HUDEP-2 (cell line): ENCODE measurements at regions not wholly inside any gene's neighbourhood (a gene's known extent, or its start where the extent isn't known, plus 50 kb on each side); places are given as distances from the start of the nearest gene placed in this dataset.

ENCODE experiments used
- DNase-seq, 76 experiments: peaks; one replicate each; lab custom pipeline; 2025; ENCODE audit not compliant: unreplicated experiment in 76 of 76; lab: John Stamatoyannopoulos, UW

- DNase-seq, result no peak
Measured at GRCh38 chr9:105141976-105142250, 102.5 kb upstream of the SLC44A1 start.

GRCh38 chr9:105142406-105143135 lies 101.9 kb upstream of the SLC44A1 start:
- no peak for DNase-seq

GRCh38 chr9:105143136-105143430 lies 101.4 kb upstream of the SLC44A1 start:
- DNase-seq, result no peak

- no peak for DNase-seq
Measured at GRCh38 chr9:105144076-105144475, 100.4 kb upstream of the SLC44A1 start.

- no peak for DNase-seq
Measured at GRCh38 chr9:105144841-105145240, 99.6 kb upstream of the SLC44A1 start.

- no peak for DNase-seq
Measured at GRCh38 chr9:105146677-105147076, 97.8 kb upstream of the SLC44A1 start.

GRCh38 chr9:105147110-105147871 lies 97.2 kb upstream of the SLC44A1 start:
- DNase-seq, result no peak

GRCh38 chr9:105148328-105149006 lies 96.0 kb upstream of the SLC44A1 start:
- peak in 1 of 76 experiments; percentile 11 for DNase-seq

- DNase-seq, result no peak
Measured at GRCh38 chr9:105150991-105151685, 93.3 kb upstream of the SLC44A1 start.

GRCh38 chr9:105151686-105151995 lies 92.8 kb upstream of the SLC44A1 start:
- DNase-seq, result no peak

GRCh38 chr9:105154723-105155191 lies 89.7 kb upstream of the SLC44A1 start:
- no peak for DNase-seq

- peak in 33 of 76 experiments; percentile 2 to 64 (median 23) for DNase-seq
Measured at GRCh38 chr9:105157171-105157583, 87.3 kb upstream of the SLC44A1 start.

- DNase-seq, result no peak
Measured at GRCh38 chr9:105158020-105158419, 86.4 kb upstream of the SLC44A1 start.

- DNase-seq, result no peak
Measured at GRCh38 chr9:105158898-105159297, 85.6 kb upstream of the SLC44A1 start.

- DNase-seq, result no peak
Measured at GRCh38 chr9:105168870-105169319, 75.6 kb upstream of the SLC44A1 start.

GRCh38 chr9:105171076-105171475 lies 73.4 kb upstream of the SLC44A1 start:
- no peak for DNase-seq

- no peak for DNase-seq
Measured at GRCh38 chr9:105171589-105171988, 72.9 kb upstream of the SLC44A1 start.

- DNase-seq, result no peak
Measured at GRCh38 chr9:105172436-105172835, 72.0 kb upstream of the SLC44A1 start.

GRCh38 chr9:105173306-105173705 lies 71.1 kb upstream of the SLC44A1 start:
- peak in 1 of 76 experiments; percentile 5 for DNase-seq

GRCh38 chr9:105173826-105174225 lies 70.6 kb upstream of the SLC44A1 start:
- no peak for DNase-seq

- no peak for DNase-seq
Measured at GRCh38 chr9:105176194-105176593, 68.3 kb upstream of the SLC44A1 start.
